ENCODE measurements at regions not wholly inside any gene's neighbourhood (a gene's known extent, or its start where the extent isn't known, plus 50 kb on each side); places are given as distances from the start of the nearest gene placed in this dataset.

GRCh38 chr6:111957623-111958315, 84.5 kb upstream of the FYN start:
- FAIRE-seq: no peak
- no peak for DNase-seq (ENCODE audit: low spot score)

- no peak for FAIRE-seq
- no peak for DNase-seq (ENCODE audit: low spot score)
Measured at GRCh38 chr6:111958534-111958933, 85.3 kb upstream of the FYN start.

- FAIRE-seq (no peak), DNase-seq (ENCODE audit: low spot score) (no peak)
Measured at GRCh38 chr6:111959766-111960165, 86.5 kb upstream of the FYN start.

GRCh38 chr6:111967131-111967530, 86.8 kb upstream of the CCN6 start:
- FAIRE-seq (no peak), DNase-seq (ENCODE audit: low spot score) (no peak)

DNA sequence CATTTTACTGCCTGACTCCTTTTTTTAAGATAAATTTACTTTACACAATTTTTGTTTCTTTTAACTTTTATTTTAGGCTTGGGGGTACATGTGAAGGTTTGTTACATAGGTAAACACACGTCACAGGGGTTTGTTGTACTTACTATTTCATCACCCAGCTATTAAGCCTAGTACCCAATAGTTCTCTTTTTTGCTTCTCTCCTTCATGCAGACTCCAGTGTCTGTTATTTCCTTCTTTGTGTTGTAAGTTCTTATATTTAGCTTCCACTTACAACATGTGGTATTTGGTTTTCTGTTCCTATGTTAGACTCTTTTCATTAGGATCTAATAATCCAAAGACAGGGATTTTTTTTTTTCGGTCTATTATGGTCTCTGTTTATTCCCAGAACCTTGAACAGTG, 83.5 kb upstream of the CCN6 start:
- FAIRE-seq: no peak
- DNase-seq (ENCODE audit: low spot score): no peak

GRCh38 chr6:111971181-111971841, 82.6 kb upstream of the CCN6 start:
- no peak for FAIRE-seq

DNA sequence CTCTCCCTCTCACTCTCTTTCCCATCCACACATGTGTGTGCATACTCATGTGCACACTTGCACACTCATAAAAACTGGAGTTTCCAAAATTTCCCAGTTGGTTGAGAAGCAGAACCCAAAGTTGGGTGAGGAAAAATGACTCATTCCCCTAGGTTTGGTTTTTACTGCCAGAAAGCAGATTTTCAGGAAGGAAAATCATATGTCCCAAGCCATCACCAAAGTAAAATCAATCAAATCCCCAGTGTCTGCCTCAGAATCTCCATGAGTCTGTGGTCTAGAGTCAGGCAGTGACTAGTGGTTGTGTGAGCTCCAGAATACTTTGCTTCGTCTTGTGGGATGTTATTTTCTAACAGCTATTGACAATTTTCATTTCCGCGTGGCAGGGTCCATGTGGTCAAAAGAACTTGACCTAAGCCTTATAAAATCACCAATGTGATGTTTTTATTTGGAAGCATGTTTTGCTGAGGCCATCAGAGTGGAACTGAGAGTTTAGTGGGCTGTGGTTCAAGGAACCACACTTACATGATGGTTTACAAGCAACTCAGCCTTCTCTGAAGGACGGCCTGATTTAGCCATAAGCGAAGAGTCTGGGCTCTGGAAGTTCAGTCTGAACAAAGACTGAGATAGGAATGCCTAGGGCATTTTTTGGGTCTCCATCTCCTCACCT, 81.9 kb upstream of the CCN6 start:
- DNase-seq (ENCODE audit: low spot score) (no peak), FAIRE-seq (no peak)

More at GRCh38 chr6:111971181-111971841, 82.6 kb upstream of the CCN6 start:
- no peak for DNase-seq (ENCODE audit: low spot score)

DNA sequence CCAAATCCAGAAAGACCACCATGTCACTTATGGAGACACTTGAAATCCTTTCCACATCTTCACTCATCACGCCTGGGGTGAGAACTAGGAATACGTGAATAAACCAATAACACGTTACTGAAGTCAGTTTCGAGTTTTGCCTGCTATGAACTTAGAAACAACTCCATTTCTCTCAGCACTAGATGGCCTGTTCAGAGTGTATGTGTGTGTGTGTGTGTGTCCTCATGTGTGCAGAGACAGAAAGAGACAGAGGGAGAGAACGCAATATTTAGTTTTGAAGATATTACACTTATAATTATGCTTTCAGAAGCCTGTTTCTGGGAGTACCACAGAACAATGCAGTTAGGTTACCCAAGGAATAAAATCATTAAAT, 81.2 kb upstream of the CCN6 start:
- DNase-seq (ENCODE audit: low spot score): no peak

GRCh38 chr6:111973118-111973761, 80.7 kb upstream of the CCN6 start:
- FAIRE-seq (no peak), DNase-seq (ENCODE audit: low spot score) (peak; percentile 32)

More for the DNA sequence above, 81.2 kb upstream of the CCN6 start:
- FAIRE-seq: no peak

- no peak for FAIRE-seq
- DNase-seq (ENCODE audit: low spot score): no peak
Measured at GRCh38 chr6:111973927-111974639, 79.8 kb upstream of the CCN6 start.

- FAIRE-seq: no peak
- DNase-seq (ENCODE audit: low spot score): no peak
Measured at GRCh38 chr6:111975466-111975865, 78.4 kb upstream of the CCN6 start.

GRCh38 chr6:111976139-111976538, 77.8 kb upstream of the CCN6 start:
- FAIRE-seq (no peak), DNase-seq (ENCODE audit: low spot score) (no peak)

- FAIRE-seq (no peak), DNase-seq (ENCODE audit: low spot score) (no peak)
Measured at GRCh38 chr6:111978532-111979149, 75.3 kb upstream of the CCN6 start.

GRCh38 chr6:111979633-111980032, 74.3 kb upstream of the CCN6 start:
- no peak for FAIRE-seq

GRCh38 chr6:111980143-111980542, 73.8 kb upstream of the CCN6 start:
- FAIRE-seq (no peak), DNase-seq (ENCODE audit: low spot score) (no peak)

More at GRCh38 chr6:111979633-111980032, 74.3 kb upstream of the CCN6 start:
- no peak for DNase-seq (ENCODE audit: low spot score)

DNA sequence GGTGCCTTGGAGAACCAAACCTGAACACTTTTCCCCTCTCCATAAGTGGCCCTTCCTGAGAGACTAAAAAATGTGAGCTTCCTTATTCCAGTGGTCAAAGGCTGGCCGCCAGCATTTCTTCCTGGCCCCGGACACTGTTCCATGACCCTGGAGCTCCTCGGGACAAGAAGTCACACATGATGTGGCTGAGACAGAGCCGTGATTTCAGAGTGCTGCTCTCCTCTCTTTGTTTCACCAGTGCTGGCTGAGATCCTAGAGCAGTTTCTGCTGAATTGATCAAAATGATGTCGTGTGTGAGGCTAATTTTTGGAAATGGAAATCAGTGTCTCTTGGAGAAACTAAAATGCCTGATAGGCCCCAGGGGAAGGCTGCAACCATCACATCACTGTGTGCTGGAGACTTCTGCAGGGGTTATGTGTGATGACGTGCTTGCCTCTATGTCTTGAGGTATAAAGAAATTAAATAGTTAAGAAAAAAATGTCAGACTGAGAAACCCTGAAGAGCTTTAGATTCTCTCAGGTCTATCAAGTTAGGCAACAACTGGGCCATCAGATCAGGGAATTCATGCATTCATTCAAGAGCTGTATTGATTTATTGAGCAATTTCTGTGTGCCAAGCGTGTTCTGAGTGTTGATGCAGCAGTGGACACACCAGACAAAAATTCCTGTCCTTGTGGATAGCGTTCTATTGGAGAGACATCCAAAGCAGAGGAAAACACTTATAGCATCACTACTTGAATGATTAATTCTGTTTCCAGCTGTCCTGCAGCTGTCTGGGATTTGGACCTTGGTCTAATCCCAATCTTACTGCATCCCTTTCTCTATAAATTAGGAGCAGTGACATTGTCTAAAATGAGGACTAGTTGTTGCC, 72.7 kb upstream of the CCN6 start:
- no peak for FAIRE-seq

GRCh38 chr6:111982681-111983080, 71.2 kb upstream of the CCN6 start:
- DNase-seq (ENCODE audit: low spot score) (no peak), FAIRE-seq (no peak)

More for the DNA sequence above, 72.7 kb upstream of the CCN6 start:
- no peak for DNase-seq (ENCODE audit: low spot score)

DNA sequence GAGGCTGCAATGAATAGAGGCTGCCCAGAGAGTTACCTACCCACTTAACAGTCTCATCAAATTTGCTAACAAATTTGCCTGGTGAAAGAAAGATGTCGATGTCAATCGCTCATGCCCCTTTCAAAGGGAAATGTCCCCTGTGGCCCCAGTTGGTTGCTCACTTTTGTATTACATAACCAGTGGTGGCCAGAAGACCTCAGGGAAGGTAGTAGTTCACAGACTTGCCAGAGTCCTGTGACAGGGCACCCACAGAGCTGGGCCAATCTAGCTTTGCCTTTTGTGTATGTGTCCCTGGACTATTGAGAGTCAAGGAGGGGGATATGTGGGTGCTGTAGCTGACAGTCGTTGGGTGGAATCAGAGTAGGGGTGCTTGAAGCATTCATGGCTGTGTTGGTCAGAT, 70.7 kb upstream of the CCN6 start:
- FAIRE-seq: no peak

DNA sequence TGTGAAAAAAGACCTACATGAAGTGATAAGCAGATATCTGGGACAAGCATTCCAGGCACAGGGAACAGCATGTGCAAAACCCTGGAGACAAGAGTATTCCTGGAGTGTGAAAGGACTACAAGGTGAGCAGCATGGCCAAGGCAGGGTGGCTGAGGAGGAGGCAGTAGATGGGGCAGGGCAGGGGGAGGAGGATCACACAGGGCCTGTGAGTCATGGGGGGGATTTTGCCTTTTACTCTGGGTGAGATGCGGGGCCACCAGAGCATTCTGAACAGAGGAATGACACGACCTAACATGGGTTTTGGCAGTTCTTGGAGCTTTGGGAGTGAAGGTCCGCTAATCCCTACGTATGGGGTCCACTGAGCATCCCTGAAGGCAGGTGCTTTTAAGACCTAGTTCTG, 69.8 kb upstream of the CCN6 start:
- FAIRE-seq (no peak), DNase-seq (ENCODE audit: low spot score) (no peak)

More for the DNA sequence above, 70.7 kb upstream of the CCN6 start:
- no peak for DNase-seq (ENCODE audit: low spot score)

All from urothelium cell line (cell line).